ENCODE measurements at regions not wholly inside any gene's neighbourhood (a gene's known extent, or its start where the extent isn't known, plus 50 kb on each side); places are given as distances from the start of the nearest gene placed in this dataset.
A peak's percentile ranks its signal among the peaks of the same experiment; 100 is the strongest.

DNA sequence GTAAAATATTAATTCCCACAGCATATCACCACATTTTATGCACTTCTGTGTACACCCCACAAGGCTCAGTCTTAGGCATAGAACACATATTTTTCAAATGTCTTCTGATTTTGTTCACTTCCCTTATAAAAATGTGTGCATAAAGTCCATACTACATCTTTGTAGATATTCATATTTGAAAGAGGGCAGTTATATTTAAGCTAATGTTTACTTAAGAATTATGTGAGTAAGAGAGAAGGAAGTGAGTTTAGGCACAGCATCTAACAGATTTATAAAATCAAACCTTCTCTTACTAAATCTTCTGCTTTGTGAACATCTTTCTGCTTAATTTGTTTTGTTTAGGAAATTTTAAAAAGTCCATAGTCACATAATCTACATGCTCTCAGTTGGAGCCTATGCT is 648.1 kb downstream of the FSCB start:
- Histone ChIP-seq H3K27me3 (replicated peaks in 2 of 5; ENCODE audit: control insufficient read depth in 4 of 5, insufficient read depth in 5 of 5, low read length in 4 of 5) (no peaks in the 10 kb centered on the region), H3K4me3 (ENCODE audit: control insufficient read depth in 1 of 7, extremely low read depth in 1 of 7, insufficient read depth in 4 of 7, low read depth in 2 of 7, low read length in 6 of 7) (no peak overlapping the region), H3K36me3 (ENCODE audit: control insufficient read depth in 4 of 4, insufficient read depth in 4 of 4, low read length in 3 of 4) (no peaks in the 10 kb centered on the region), H3K9me3 (ENCODE audit: control extremely low read depth in 1 of 5, control insufficient read depth in 4 of 5, insufficient read depth in 2 of 5, low read depth in 1 of 5, low read length in 4 of 5) (no peaks in the 10 kb centered on the region), H3K4me1 (ENCODE audit: control extremely low read depth in 1 of 4, control insufficient read depth in 4 of 4, insufficient read depth in 4 of 4, low read length in 3 of 4) (no peaks in the 10 kb centered on the region), H3K27ac (ENCODE audit: insufficient read depth in 1 of 2, low read depth in 1 of 2, low read length in 2 of 2, poor library complexity in 1 of 2, severe bottlenecking in 2 of 2) (no peak overlapping the region)
- POLR2A ChIA-PET = no interaction called here
- no peak for DNase-seq
- CTCF ChIA-PET = no interaction called here

DNA sequence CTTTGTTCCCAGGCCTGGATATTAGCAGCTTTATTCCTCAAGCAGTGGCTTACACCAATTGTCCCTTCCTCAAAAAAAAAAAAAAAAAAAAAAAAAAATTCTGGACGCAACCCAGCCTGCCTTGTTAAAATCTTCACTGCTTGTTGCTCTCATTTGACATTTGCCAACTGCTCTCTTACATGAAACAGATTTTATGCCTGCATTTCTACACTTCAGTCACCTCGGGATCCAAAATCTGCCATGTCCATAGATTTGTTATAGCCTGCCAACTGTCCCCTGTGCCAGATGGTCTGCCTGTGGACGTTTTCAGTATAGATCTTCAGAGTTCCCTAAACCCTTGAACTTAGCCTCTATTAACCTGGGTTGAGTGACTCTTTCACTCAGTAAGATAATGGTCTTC is 651.5 kb downstream of the FSCB start:
- WGBS (ENCODE audit: insufficient coverage) = 82% methylated on average over 2 of the region's 3 CpGs
- H3K27ac ChIP-seq (ENCODE audit: insufficient read depth in 1 of 2, low read depth in 1 of 2, low read length in 2 of 2, poor library complexity in 1 of 2, severe bottlenecking in 2 of 2) = no peak overlapping the region
- no peak overlapping the region for H3K4me3 ChIP-seq (ENCODE audit: control insufficient read depth in 1 of 7, extremely low read depth in 1 of 7, insufficient read depth in 4 of 7, low read depth in 2 of 7, low read length in 6 of 7)

DNA sequence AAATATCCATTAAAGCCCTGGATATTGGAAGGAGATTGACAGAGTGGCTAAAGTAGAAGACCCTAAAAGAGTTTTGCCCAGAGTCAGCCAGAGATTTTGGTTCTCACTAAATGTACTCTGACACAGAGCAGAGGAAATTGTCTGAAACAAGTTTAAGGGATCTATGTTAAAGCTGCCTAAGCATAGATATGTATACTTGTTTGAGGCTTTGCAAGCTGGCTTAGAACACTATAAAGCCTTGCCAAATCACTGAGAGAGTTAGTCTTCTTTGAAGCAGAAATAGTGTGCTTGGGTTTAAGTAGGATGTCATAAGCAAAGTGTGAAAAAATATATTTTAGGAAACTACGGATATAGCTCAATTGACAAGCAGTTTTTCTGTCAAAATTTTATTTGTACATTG is 653.5 kb downstream of the FSCB start:
- Histone ChIP-seq H3K4me1 (ENCODE audit: control extremely low read depth in 1 of 4, control insufficient read depth in 4 of 4, insufficient read depth in 4 of 4, low read length in 3 of 4) (no peaks in the 10 kb centered on the region), H3K27me3 (replicated peaks in 2 of 5; ENCODE audit: control insufficient read depth in 4 of 5, insufficient read depth in 5 of 5, low read length in 4 of 5) (no peaks in the 10 kb centered on the region), H3K36me3 (ENCODE audit: control insufficient read depth in 4 of 4, insufficient read depth in 4 of 4, low read length in 3 of 4) (no peaks in the 10 kb centered on the region), H3K27ac (ENCODE audit: insufficient read depth in 1 of 2, low read depth in 1 of 2, low read length in 2 of 2, poor library complexity in 1 of 2, severe bottlenecking in 2 of 2) (no peak overlapping the region), H3K9me3 (ENCODE audit: control extremely low read depth in 1 of 5, control insufficient read depth in 4 of 5, insufficient read depth in 2 of 5, low read depth in 1 of 5, low read length in 4 of 5) (no peaks in the 10 kb centered on the region), H3K4me3 (ENCODE audit: control insufficient read depth in 1 of 7, extremely low read depth in 1 of 7, insufficient read depth in 4 of 7, low read depth in 2 of 7, low read length in 6 of 7) (no peak overlapping the region)
- POLR2A ChIA-PET = no interaction called here
- no peak for DNase-seq
- CTCF ChIA-PET = no interaction called here
- no CpG with 5 or more reads among the region's 1 CpG for WGBS (ENCODE audit: insufficient coverage)

More for the DNA sequence above, 651.5 kb downstream of the FSCB start:
- Histone ChIP-seq H3K9me3 (ENCODE audit: control extremely low read depth in 1 of 5, control insufficient read depth in 4 of 5, insufficient read depth in 2 of 5, low read depth in 1 of 5, low read length in 4 of 5) (no peaks in the 10 kb centered on the region), H3K36me3 (ENCODE audit: control insufficient read depth in 4 of 4, insufficient read depth in 4 of 4, low read length in 3 of 4) (no peaks in the 10 kb centered on the region), H3K27me3 (replicated peaks in 2 of 5; ENCODE audit: control insufficient read depth in 4 of 5, insufficient read depth in 5 of 5, low read length in 4 of 5) (no peaks in the 10 kb centered on the region), H3K4me1 (ENCODE audit: control extremely low read depth in 1 of 4, control insufficient read depth in 4 of 4, insufficient read depth in 4 of 4, low read length in 3 of 4) (no peaks in the 10 kb centered on the region)
- no peak for DNase-seq
- ChIA-PET CTCF (no interaction called here), POLR2A (no interaction called here)

DNA sequence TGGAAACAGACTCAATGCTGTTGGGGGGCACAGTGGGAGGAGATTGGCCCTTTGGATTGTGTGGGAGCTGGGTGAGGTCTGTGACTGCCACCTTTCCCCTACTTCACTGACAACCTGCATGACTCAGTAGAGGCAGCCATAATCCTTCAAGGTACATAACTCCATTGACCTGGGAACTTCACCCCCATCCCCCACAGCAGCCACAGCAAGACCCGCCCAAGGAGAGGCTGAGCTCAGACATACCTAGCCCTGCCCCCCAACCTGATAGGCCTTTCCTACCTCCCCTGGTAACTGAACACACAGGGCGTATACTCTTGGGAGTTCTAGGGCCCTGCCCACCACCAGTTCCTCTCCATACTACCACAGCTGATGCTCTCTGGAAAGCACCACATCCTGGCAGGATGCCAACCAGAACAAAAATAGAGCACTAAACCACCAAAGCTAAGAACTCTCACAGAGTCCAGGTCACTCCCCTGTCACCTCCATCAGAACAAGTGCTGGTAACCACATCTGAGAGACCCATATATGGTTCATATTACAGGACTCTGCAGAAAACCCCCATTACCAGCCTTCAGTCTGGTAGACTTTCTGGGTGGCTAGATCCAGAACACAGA is 703.9 kb downstream of the FSCB start:
- Histone ChIP-seq H3K27me3 (replicated peaks in 2 of 5; ENCODE audit: control insufficient read depth in 4 of 5, insufficient read depth in 5 of 5, low read length in 4 of 5) (no peaks in the 10 kb centered on the region), H3K27ac (ENCODE audit: insufficient read depth in 1 of 2, low read depth in 1 of 2, low read length in 2 of 2, poor library complexity in 1 of 2, severe bottlenecking in 2 of 2) (no peak overlapping the region), H3K4me3 (ENCODE audit: control insufficient read depth in 1 of 7, extremely low read depth in 1 of 7, insufficient read depth in 4 of 7, low read depth in 2 of 7, low read length in 6 of 7) (no peak overlapping the region), H3K4me1 (ENCODE audit: control extremely low read depth in 1 of 4, control insufficient read depth in 4 of 4, insufficient read depth in 4 of 4, low read length in 3 of 4) (no peaks in the 10 kb centered on the region), H3K9me3 (ENCODE audit: control extremely low read depth in 1 of 5, control insufficient read depth in 4 of 5, insufficient read depth in 2 of 5, low read depth in 1 of 5, low read length in 4 of 5) (peaks cover 0 to 2% (median 0%) of the 10 kb centered on the region in 5 experiments), H3K36me3 (ENCODE audit: control insufficient read depth in 4 of 4, insufficient read depth in 4 of 4, low read length in 3 of 4) (no peaks in the 10 kb centered on the region)
- CTCF ChIA-PET = no interaction called here
- POLR2A ChIA-PET = no interaction called here
- WGBS (ENCODE audit: insufficient coverage) = 86% methylated on average over 1 of the region's 2 CpGs
- peak in 2 of 3 donors; percentile 3 to 6 for DNase-seq

DNA sequence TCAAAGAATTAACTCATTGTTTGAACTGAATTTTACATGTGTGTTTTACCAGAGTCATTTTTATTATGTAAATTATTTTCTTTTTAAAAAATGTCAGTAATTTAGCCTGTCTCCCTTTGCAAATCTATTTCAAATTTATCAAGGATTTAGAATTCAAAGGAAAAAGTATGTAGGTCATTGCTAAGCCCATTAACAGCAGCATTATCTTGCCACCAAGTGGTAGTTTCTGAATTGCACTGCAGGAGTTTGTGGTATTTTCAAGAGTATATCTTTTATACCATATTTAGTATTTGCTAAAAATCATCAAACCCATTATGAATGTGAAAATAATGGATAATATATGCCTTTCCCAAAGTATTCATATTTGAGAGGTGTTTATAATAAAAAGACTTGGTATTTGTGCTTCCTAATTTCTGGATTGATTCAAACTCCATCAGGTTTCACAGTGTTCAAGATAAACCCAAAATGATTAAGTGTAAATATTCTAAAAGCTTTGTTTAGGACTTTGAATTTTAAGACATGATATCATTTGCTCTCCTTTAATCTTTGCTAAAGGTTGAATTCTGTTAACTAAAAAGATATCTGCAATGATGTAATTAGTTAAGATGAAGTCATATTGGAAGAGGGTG is 711.4 kb downstream of the FSCB start:
- CTCF ChIA-PET = interaction anchor here (0.9 to 2.6 kb wide), 2 partner anchors 16 to 293 kb away, joined by 3 to 12 read pairs; no protein-coding TSS in a partner anchor
- no peaks in the 10 kb centered on the region for H3K4me1 ChIP-seq (ENCODE audit: control extremely low read depth in 1 of 4, control insufficient read depth in 4 of 4, insufficient read depth in 4 of 4, low read length in 3 of 4)
- H3K27me3 ChIP-seq (replicated peaks in 2 of 5; ENCODE audit: control insufficient read depth in 4 of 5, insufficient read depth in 5 of 5, low read length in 4 of 5) = no peaks in the 10 kb centered on the region
- no peaks in the 10 kb centered on the region for H3K36me3 ChIP-seq (ENCODE audit: control insufficient read depth in 4 of 4, insufficient read depth in 4 of 4, low read length in 3 of 4)
- DNase-seq = peak; percentile 34 to 56 (median 47)
- POLR2A ChIA-PET = no interaction called here
- no peak overlapping the region for H3K27ac ChIP-seq (ENCODE audit: insufficient read depth in 1 of 2, low read depth in 1 of 2, low read length in 2 of 2, poor library complexity in 1 of 2, severe bottlenecking in 2 of 2)
- no peaks in the 10 kb centered on the region for H3K9me3 ChIP-seq (ENCODE audit: control extremely low read depth in 1 of 5, control insufficient read depth in 4 of 5, insufficient read depth in 2 of 5, low read depth in 1 of 5, low read length in 4 of 5)
- no peak overlapping the region for H3K4me3 ChIP-seq (ENCODE audit: control insufficient read depth in 1 of 7, extremely low read depth in 1 of 7, insufficient read depth in 4 of 7, low read depth in 2 of 7, low read length in 6 of 7)

DNA sequence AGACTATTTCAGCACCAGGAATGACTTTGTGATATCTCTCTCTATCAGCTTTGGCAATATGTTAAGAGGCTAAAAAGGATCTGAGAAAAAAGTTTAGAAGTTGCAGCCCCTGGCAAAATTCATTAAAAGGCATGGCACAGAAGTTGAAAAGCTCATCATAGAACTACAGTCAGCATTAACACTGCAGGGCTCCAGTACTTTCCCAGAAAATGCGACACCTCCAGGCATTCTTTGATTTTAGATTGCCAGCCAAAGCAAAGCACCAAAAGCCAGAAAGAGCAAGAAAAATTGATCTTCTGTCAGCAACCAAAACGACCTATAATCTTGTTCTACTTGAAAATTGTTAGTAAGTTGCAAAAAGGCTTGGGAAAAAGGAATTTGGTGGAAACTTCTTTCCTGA is 713.5 kb downstream of the FSCB start:
- no peak for DNase-seq
- no peak overlapping the region for H3K4me3 ChIP-seq (ENCODE audit: control insufficient read depth in 1 of 7, extremely low read depth in 1 of 7, insufficient read depth in 4 of 7, low read depth in 2 of 7, low read length in 6 of 7)
- 100% methylated on average over 1 of the region's 2 CpGs for WGBS (ENCODE audit: insufficient coverage)
- H3K27me3 ChIP-seq (replicated peaks in 2 of 5; ENCODE audit: control insufficient read depth in 4 of 5, insufficient read depth in 5 of 5, low read length in 4 of 5) = no peaks in the 10 kb centered on the region
- H3K4me1 ChIP-seq (ENCODE audit: control extremely low read depth in 1 of 4, control insufficient read depth in 4 of 4, insufficient read depth in 4 of 4, low read length in 3 of 4) = no peaks in the 10 kb centered on the region
- H3K27ac ChIP-seq (ENCODE audit: insufficient read depth in 1 of 2, low read depth in 1 of 2, low read length in 2 of 2, poor library complexity in 1 of 2, severe bottlenecking in 2 of 2) = no peak overlapping the region
- CTCF ChIA-PET = no interaction called here
- H3K36me3 ChIP-seq (ENCODE audit: control insufficient read depth in 4 of 4, insufficient read depth in 4 of 4, low read length in 3 of 4) = no peaks in the 10 kb centered on the region
- no peaks in the 10 kb centered on the region for H3K9me3 ChIP-seq (ENCODE audit: control extremely low read depth in 1 of 5, control insufficient read depth in 4 of 5, insufficient read depth in 2 of 5, low read depth in 1 of 5, low read length in 4 of 5)
- POLR2A ChIA-PET = no interaction called here

DNA sequence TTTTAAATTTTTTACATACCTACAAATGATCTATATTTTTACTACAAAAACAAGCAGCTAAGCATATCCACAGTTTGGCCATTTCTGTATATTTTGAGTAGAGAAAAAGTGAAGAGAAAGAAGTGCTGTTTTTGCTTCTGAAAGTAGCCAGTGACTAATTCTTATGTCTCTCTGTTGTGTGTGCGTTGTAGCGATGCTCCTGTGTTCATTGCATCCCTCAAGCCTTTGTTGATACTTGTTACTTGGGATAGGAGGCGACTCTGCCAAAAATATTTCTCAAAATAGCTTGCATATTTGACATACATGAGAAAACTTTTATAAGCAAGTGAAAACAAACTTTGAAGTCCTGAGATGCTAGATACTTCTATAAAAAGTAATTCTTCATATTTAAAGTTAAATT is 714.1 kb downstream of the FSCB start:
- Histone ChIP-seq H3K27me3 (replicated peaks in 2 of 5; ENCODE audit: control insufficient read depth in 4 of 5, insufficient read depth in 5 of 5, low read length in 4 of 5) (no peaks in the 10 kb centered on the region), H3K36me3 (ENCODE audit: control insufficient read depth in 4 of 4, insufficient read depth in 4 of 4, low read length in 3 of 4) (no peaks in the 10 kb centered on the region), H3K4me3 (ENCODE audit: control insufficient read depth in 1 of 7, extremely low read depth in 1 of 7, insufficient read depth in 4 of 7, low read depth in 2 of 7, low read length in 6 of 7) (no peak overlapping the region), H3K4me1 (ENCODE audit: control extremely low read depth in 1 of 4, control insufficient read depth in 4 of 4, insufficient read depth in 4 of 4, low read length in 3 of 4) (no peaks in the 10 kb centered on the region), H3K9me3 (ENCODE audit: control extremely low read depth in 1 of 5, control insufficient read depth in 4 of 5, insufficient read depth in 2 of 5, low read depth in 1 of 5, low read length in 4 of 5) (no peaks in the 10 kb centered on the region), H3K27ac (ENCODE audit: insufficient read depth in 1 of 2, low read depth in 1 of 2, low read length in 2 of 2, poor library complexity in 1 of 2, severe bottlenecking in 2 of 2) (no peak overlapping the region)
- no CpG with 5 or more reads among the region's 3 CpGs for WGBS (ENCODE audit: insufficient coverage)
- ChIA-PET CTCF (no interaction called here), POLR2A (no interaction called here)
- no peak for DNase-seq

Data from common myeloid progenitor, CD34-positive (primary cell).